GM12878 (cell line): ENCODE measurements at regions not wholly inside any gene's neighbourhood (a gene's known extent, or its start where the extent isn't known, plus 50 kb on each side); places are given as distances from the start of the nearest gene placed in this dataset.

ENCODE experiments used
- ATAC-seq: fragments of 200-7000 bp; cut with Tn5 transposase; 3 replicates; pipeline ENCODE4 v1.9.1; 2020; ENCODE audit warnings: mild to moderate bottlenecking, moderate library complexity
- BruUV-seq: library from RNA; stranded (reverse); fragments of 400-500 nt; replicated peaks from 2 replicates; lab custom pipeline; 2021; lab: Mats Ljungman, UMichigan
- CTCF ChIA-PET: fragments of 300-600 bp; sonication (Branson Sonifier 250); formaldehyde crosslinking; extraction: SDS; loops from one replicate; lab custom pipeline; 2021; ENCODE audit warnings: inconsistent platforms; lab: Yijun Ruan, JAX
- POLR2A ChIA-PET: fragments of 350-600 bp; formaldehyde crosslinking; extraction: SDS; loops from one replicate; lab custom pipeline; 2021; ENCODE audit warnings: inconsistent platforms; lab: Charles Lee
- RAD21 ChIA-PET: fragments of 300-600 bp; sonication (Branson Sonifier 250); formaldehyde crosslinking; loops from one replicate; lab custom pipeline; 2023; ENCODE audit warnings: antibody characterized with exemption; ENCODE audit not compliant: unreplicated experiment; lab: Charles Lee
- SMC1A ChIA-PET: fragments of 300-600 bp; sonication (Branson Sonifier 250); formaldehyde crosslinking; loops from one replicate; lab custom pipeline; 2023; ENCODE audit not compliant: unreplicated experiment, uncharacterized antibody; lab: Charles Lee
- DNase-seq: peaks from one replicate; pipeline ENCODE4 v3.0.0-alpha.2; 2011; ENCODE audit warnings: low read depth, low spot score
- FAIRE-seq: peaks from 3 replicates; lab custom pipeline; 2011; peaks lifted over from hg19 to GRCh38; lab: Jason Lieb, UNC
- H2AFZ ChIP-seq: 2 replicates; pipeline ENCODE4 v1.6.0; 2011; ENCODE audit warnings: low read depth, low read length, control low read depth; ENCODE audit not compliant: control insufficient read depth
- H3K27ac ChIP-seq: 2 replicates; pipeline ENCODE4 v1.5.1; 2011; ENCODE audit warnings: control low read depth; ENCODE audit not compliant: control insufficient read depth, insufficient read depth
- H3K27me3 ChIP-seq, 2 experiments: replicated peaks in 1 of 2; 2 replicates each; pipeline versions ENCODE4 v1.6.0 to v1.6.1; 2011; ENCODE audit warnings: low read length in 1 of 2; ENCODE audit not compliant: control insufficient read depth in 2 of 2, insufficient read depth in 2 of 2
- H3K36me3 ChIP-seq, 2 experiments: 2 replicates each; pipeline ENCODE4 v1.5.1; 2011; ENCODE audit warnings: low read length in 1 of 2; ENCODE audit not compliant: control insufficient read depth in 2 of 2, insufficient read depth in 2 of 2
- H3K4me1 ChIP-seq: 2 replicates; pipeline ENCODE4 v1.6.1; 2011; ENCODE audit warnings: mild to moderate bottlenecking, low read length, moderate library complexity, mixed read lengths; ENCODE audit not compliant: control insufficient read depth, insufficient read depth
- H3K4me2 ChIP-seq: 2 replicates; pipeline ENCODE4 v1.6.0; 2011; ENCODE audit warnings: control low read depth; ENCODE audit not compliant: control insufficient read depth, insufficient read depth
- H3K4me3 ChIP-seq: fragments of 200-600 bp; sonication (generic); 2 replicates; pipeline ENCODE4 v1.5.1; 2016
- H3K79me2 ChIP-seq: 2 replicates; pipeline ENCODE4 v1.6.0; 2011; ENCODE audit warnings: low read length; ENCODE audit not compliant: control insufficient read depth, insufficient read depth
- H3K9ac ChIP-seq: 2 replicates; pipeline ENCODE4 v1.8.0; 2011; ENCODE audit warnings: low read length, control low read depth, mixed read lengths; ENCODE audit not compliant: control insufficient read depth, insufficient read depth
- H3K9me3 ChIP-seq: replicated peaks from 3 replicates; pipeline ENCODE4 v1.5.1; 2011; ENCODE audit warnings: mild to moderate bottlenecking, low read length; ENCODE audit not compliant: control insufficient read depth, insufficient read depth
- H4K20me1 ChIP-seq: 2 replicates; pipeline ENCODE4 v1.6.0; 2011; ENCODE audit not compliant: control insufficient read depth, insufficient read depth
- CEBPZ ChIP-seq: fragments of 150-350 bp; IDR thresholded peaks from 2 replicates; pipeline ENCODE4 v1.6.1; 2016; ENCODE audit warnings: low read depth, low read length
- GATAD2B ChIP-seq: fragments of 450-650 bp; conservative IDR thresholded peaks from 2 replicates; pipeline ENCODE4 v1.6.1; 2017; ENCODE audit warnings: low read depth, mild to moderate bottlenecking, moderate library complexity
- IKZF1 ChIP-seq: fragments of 450-650 bp; conservative IDR thresholded peaks from 2 replicates; pipeline ENCODE4 v1.6.1; 2017; ENCODE audit warnings: antibody characterized with exemption, mild to moderate bottlenecking
- NBN ChIP-seq: fragments of 450-650 bp; IDR thresholded peaks from 2 replicates; pipeline ENCODE4 v1.6.1; 2016
- PML ChIP-seq: IDR thresholded peaks from 2 replicates; pipeline ENCODE4 v1.6.1; 2012; ENCODE audit warnings: low read length, inconsistent platforms
- RELA ChIP-seq: fragments of 450-650 bp; IDR thresholded peaks from 2 replicates; pipeline ENCODE4 v1.8.0; 2014; ENCODE audit warnings: borderline replicate concordance; ENCODE audit not compliant: partially characterized antibody
- SIN3A ChIP-seq: IDR thresholded peaks from 2 replicates; pipeline ENCODE4 v1.6.1; 2012; ENCODE audit warnings: low read depth, low read length, improper control_type of control experiment
- STAT1 ChIP-seq: fragments of 450-650 bp; conservative IDR thresholded peaks from 2 replicates; pipeline ENCODE4 v1.6.1; 2014; ENCODE audit warnings: antibody characterized with exemption, mild to moderate bottlenecking
- SUZ12 ChIP-seq: fragments of 200-600 bp; sonication (generic); IDR thresholded peaks from one replicate; pipeline ENCODE4 v1.6.1; 2018; ENCODE audit warnings: antibody characterized with exemption, mild to moderate bottlenecking; ENCODE audit not compliant: unreplicated experiment
- TARDBP ChIP-seq: IDR thresholded peaks from 2 replicates; pipeline ENCODE4 v1.6.1; 2016; ENCODE audit warnings: borderline replicate concordance
- TCF12 ChIP-seq: IDR thresholded peaks from 2 replicates; pipeline ENCODE4 v1.6.1; 2011; ENCODE audit warnings: low read depth, mild to moderate bottlenecking, low read length
- USF2 ChIP-seq: IDR thresholded peaks from 2 replicates; pipeline ENCODE4 v1.6.1; 2011; ENCODE audit warnings: low read depth, low read length, improper control_type of control experiment, borderline replicate concordance
- WRNIP1 ChIP-seq: IDR thresholded peaks from 2 replicates; pipeline ENCODE4 v1.6.1; 2011; ENCODE audit warnings: low read depth, low read length, improper control_type of control experiment, borderline replicate concordance
- ZBED1 ChIP-seq: IDR thresholded peaks from 2 replicates; pipeline ENCODE4 v1.6.1; 2016; ENCODE audit warnings: borderline replicate concordance
- WGBS: methylation state at CpG from one replicate; pipeline ENCODE4 v1.1.6; 2016; ENCODE audit warnings: low lambda C conversion rate; ENCODE audit not compliant: insufficient replicate concordance, insufficient coverage; ENCODE audit errors: missing lambda C conversion rate; 5-methylcytosine and 5-hydroxymethylcytosine counted together
- in situ Hi-C: fragments of 300-500 bp; cut with MboI; formaldehyde crosslinking; loops from 9 replicates; pipeline ENCODE4 v1.14.3; 2018; ENCODE audit warnings: mixed read lengths
- intact Hi-C: fragments of 100-400 bp; cut with micrococcal nuclease; formaldehyde crosslinking; loops from one replicate; pipeline ENCODE4 v1.14.2; 2022; ENCODE audit not compliant: unreplicated experiment

- DNase-seq, result no peak
Observed at GRCh38 chr1:185531838-185532237, 202.4 kb upstream of the HMCN1 start.

GRCh38 chr1:185530215-185530614, 204.0 kb upstream of the HMCN1 start:
- H3K4me3 ChIP-seq, result no peak overlapping the region
- H3K9ac ChIP-seq, result no peak overlapping the region
- in situ Hi-C loops (no loop called here), intact Hi-C loops (no loop called here)
- no peaks in the 10 kb centered on the region for H4K20me1 ChIP-seq
- H3K27me3 ChIP-seq, result no peaks in the 10 kb centered on the region
- BruUV-seq, result no TSS peak
- ChIA-PET POLR2A (no interaction called here), SMC1A (interaction anchor here (1.2 kb wide), 1 partner anchor 183 kb away, joined by 3 read pairs; no protein-coding TSS in a partner anchor), RAD21 (no interaction called here), CTCF (interaction anchor here (0.8 to 1.1 kb wide), 5 partner anchors 8 to 65 kb away, joined by 3 to 4 read pairs (median 3); no protein-coding TSS in a partner anchor)
- H3K27ac ChIP-seq, result no peak overlapping the region
- no peak for ATAC-seq
- no peak overlapping the region for H3K4me2 ChIP-seq
- no peak for FAIRE-seq
- no peaks in the 10 kb centered on the region for H3K36me3 ChIP-seq
- no peak for DNase-seq
- H3K79me2 ChIP-seq, result no peaks in the 10 kb centered on the region
- 78% methylated on average over 3 of the region's 3 CpGs for WGBS
- H2AFZ ChIP-seq, result no peak overlapping the region
- H3K9me3 ChIP-seq, result no peaks in the 10 kb centered on the region; the same call in 2 of the 3 replicates
- H3K4me1 ChIP-seq, result 0 out of 2 replicates have a peak, but pooled peaks cover 8% of the 10 kb centered on the region
- TF ChIP-seq SIN3A, result no peak
- no peak for TF ChIP-seq USF2
- no peak for TF ChIP-seq NBN
- TF ChIP-seq IKZF1, result no peak
- no peak for TF ChIP-seq CEBPZ
- TF ChIP-seq WRNIP1, result no peak
- TF ChIP-seq ZBED1, result no peak
- TF ChIP-seq PML, result no peak
- TF ChIP-seq STAT1, result no peak
- no peak for TF ChIP-seq TARDBP
- no peak for TF ChIP-seq SUZ12
- TF ChIP-seq GATAD2B, result no peak
- no peak for TF ChIP-seq RELA

More at GRCh38 chr1:185531838-185532237, 202.4 kb upstream of the HMCN1 start:
- in situ Hi-C loops, result no loop called here
- H3K79me2 ChIP-seq, result no peaks in the 10 kb centered on the region
- no TSS peak for BruUV-seq
- CTCF ChIA-PET, result no interaction called here
- TF ChIP-seq TCF12, result no peak
- TF ChIP-seq, all 136 proteins: peak for 0
- Histone ChIP-seq H3K4me2 (no peak overlapping the region), H3K27ac (no peak overlapping the region), H3K9ac (no peak overlapping the region), H3K27me3 (no peaks in the 10 kb centered on the region), H4K20me1 (no peaks in the 10 kb centered on the region), H3K36me3 (no peaks in the 10 kb centered on the region), H3K4me1 (0 out of 2 replicates have a peak, but pooled peaks cover 3% of the 10 kb centered on the region), H2AFZ (no peak overlapping the region), H3K4me3 (no peak overlapping the region), H3K9me3 (no peaks in the 10 kb centered on the region)
- ATAC-seq (no peak), FAIRE-seq (no peak)
- SMC1A ChIA-PET, result interaction anchor here (1.3 to 1.4 kb wide), 2 partner anchors 11 to 65 kb away, joined by 3 read pairs; no protein-coding TSS in a partner anchor
- RAD21 ChIA-PET, result no interaction called here
- POLR2A ChIA-PET, result no interaction called here
- WGBS, result 49% methylated on average over 4 of the region's 4 CpGs
- intact Hi-C loops, result no loop called here
